Esophagus squamous epithelium (tissue), 5 donors: ENCODE measurements at regions not wholly inside any gene's neighbourhood (a gene's known extent, or its start where the extent isn't known, plus 50 kb on each side); places are given as distances from the start of the nearest gene placed in this dataset.
"Not testable (repeated sequence)": the region's sequence is repeated elsewhere in the genome, so short reads cannot be mapped to it uniquely, and the experiment has no call there.

Experiments
- DNase-seq: peaks from one replicate; lab custom pipeline; 2025; lab: John Stamatoyannopoulos, UW
- H3K27ac ChIP-seq, 4 donors: fragments of 200-600 bp; sonication (generic); one replicate each; pipeline ENCODE4 v1.5.1; 2016 to 2019; ENCODE audit warnings: mild to moderate bottlenecking in 1 of 4
- H3K27me3 ChIP-seq, 4 donors: fragments of 200-600 bp; sonication (generic); 1 replicate in 3 of 4; 2 replicates in 1 of 4; pipeline versions ENCODE4 v1.5.1 to v1.6.0; 2017 to 2021; ENCODE audit warnings: antibody characterized with exemption in 1 of 4
- H3K36me3 ChIP-seq, 3 donors: fragments of 200-600 bp; sonication (generic); one replicate each; pipeline ENCODE4 v1.5.1; 2016 to 2019
- H3K4me1 ChIP-seq, 3 donors: fragments of 200-600 bp; sonication (generic); one replicate each; pipeline ENCODE4 v1.5.1; 2017 to 2019
- H3K4me3 ChIP-seq, 4 donors: fragments of 200-600 bp; sonication (generic); 1 replicate in 3 of 4; 2 replicates in 1 of 4; pipeline ENCODE4 v1.5.1; 2016 to 2019; ENCODE audit warnings: mild to moderate bottlenecking in 2 of 4, moderate library complexity in 1 of 4
- H3K9me3 ChIP-seq, 3 donors: fragments of 200-600 bp; sonication (generic); one replicate each; pipeline ENCODE4 v1.5.1; 2016 to 2019
- CTCF ChIP-seq, 6 experiments: fragments of 450-650 bp in 4 of 6; fragments of 200-600 bp in 2 of 6; sonication (generic) in 2 of 6; IDR thresholded peaks; one replicate each; pipeline ENCODE4 v1.5.1; 2016 to 2019; ENCODE audit warnings: antibody characterized with exemption in 6 of 6, mild to moderate bottlenecking in 4 of 6, moderate library complexity in 4 of 6
- POLR2A ChIP-seq, 4 donors: fragments of 450-650 bp; IDR thresholded peaks; one replicate each; pipeline ENCODE4 v1.6.1; 2017; ENCODE audit warnings: antibody characterized with exemption in 4 of 4, mild to moderate bottlenecking in 4 of 4, moderate library complexity in 3 of 4
- WGBS, 2 donors: methylation state at CpG; one replicate each; pipeline ENCODE4 v1.1.5; 2018; 5-methylcytosine and 5-hydroxymethylcytosine counted together
- intact Hi-C: fragments of 100-400 bp; cut with DNase I; formaldehyde crosslinking; loops from one replicate; pipeline ENCODE4 v1.15.0; 2022
- donor health status: DM: yes; HTN: yes; CAD: no.

GRCh38 chr13:68905186-68905585 lies 1202.4 kb upstream of the ATXN8OS start:
- TF ChIP-seq POLR2A (IDR thresholded peaks at IDR 0.05) (no peak), CTCF (IDR thresholded peaks at IDR 0.05) (no peak)
- Histone ChIP-seq H3K4me1 (no peaks in the 10 kb centered on the region), H3K9me3 (peaks cover 0 to 13% (median 7%) of the 10 kb centered on the region in 3 donors), H3K27me3 (no peaks in the 10 kb centered on the region), H3K27ac (no peak overlapping the region), H3K4me3 (no peak overlapping the region), H3K36me3 (no peaks in the 10 kb centered on the region)
- 80% methylated on average over 1 of the region's 1 CpG; no CpG with 5 or more reads in 1 of the 2 donors for WGBS, 2 donors
- no peak for DNase-seq
- intact Hi-C loops, result no loop called here

GRCh38 chr13:68897331-68897928 lies 1210.2 kb upstream of the ATXN8OS start:
- Histone ChIP-seq H3K4me1 (no peaks in the 10 kb centered on the region), H3K27me3 (no peaks in the 10 kb centered on the region), H3K4me3 (no peak overlapping the region), H3K27ac (no peak overlapping the region), H3K9me3 (no peaks in the 10 kb centered on the region), H3K36me3 (no peaks in the 10 kb centered on the region)
- intact Hi-C loops, result no loop called here
- DNase-seq, result no peak
- no peak for TF ChIP-seq POLR2A (IDR thresholded peaks at IDR 0.05)
- TF ChIP-seq CTCF (IDR thresholded peaks at IDR 0.05), result no peak

GRCh38 chr13:68895696-68896095 lies 1211.9 kb upstream of the ATXN8OS start:
- Histone ChIP-seq H3K27me3 (no peaks in the 10 kb centered on the region), H3K36me3 (no peaks in the 10 kb centered on the region), H3K4me1 (no peaks in the 10 kb centered on the region), H3K4me3 (no peak overlapping the region), H3K9me3 (no peaks in the 10 kb centered on the region), H3K27ac (no peak overlapping the region)
- intact Hi-C loops, result no loop called here
- WGBS, 2 donors, result 87 to 90% methylated on average over 1 of the region's 1 CpG
- TF ChIP-seq POLR2A (IDR thresholded peaks at IDR 0.05) (no peak), CTCF (IDR thresholded peaks at IDR 0.05) (no peak)
- no peak for DNase-seq

- WGBS, 2 donors, result 45 to 60% methylated on average over 2 of the region's 2 CpGs
- H3K9me3 ChIP-seq, DNase-seq, intact Hi-C loops, H3K4me3 ChIP-seq, H3K27ac ChIP-seq, H3K4me1 ChIP-seq, H3K36me3 ChIP-seq, H3K27me3 ChIP-seq: not testable (repeated sequence)
Observed at GRCh38 chr13:68893721-68894120, 1213.9 kb upstream of the ATXN8OS start.

GRCh38 chr13:68892596-68892995 lies 1215.0 kb upstream of the ATXN8OS start:
- H3K9me3 ChIP-seq, DNase-seq, H3K27me3 ChIP-seq, H3K27ac ChIP-seq, H3K4me3 ChIP-seq, H3K4me1 ChIP-seq, intact Hi-C loops, H3K36me3 ChIP-seq: not testable (repeated sequence)
- WGBS, 2 donors, result 56 to 61% methylated on average over 3 of the region's 3 CpGs

- not testable (repeated sequence) for H3K36me3 ChIP-seq
Observed at GRCh38 chr13:68890101-68890500, 1217.5 kb upstream of the ATXN8OS start.

GRCh38 chr13:68888832-68889231 lies 1218.8 kb upstream of the ATXN8OS start:
- intact Hi-C loops, result no loop called here
- no peak overlapping the region for H3K27ac ChIP-seq
- no peaks in the 10 kb centered on the region for H3K9me3 ChIP-seq
- no peaks in the 10 kb centered on the region for H3K36me3 ChIP-seq
- no peak for DNase-seq
- 71% methylated on average over 4 of the region's 4 CpGs for WGBS, 2 donors
- H3K4me1 ChIP-seq, result no peaks in the 10 kb centered on the region
- TF ChIP-seq POLR2A (IDR thresholded peaks at IDR 0.05) (no peak), CTCF (IDR thresholded peaks at IDR 0.05) (no peak)
- H3K4me3 ChIP-seq, result no peak overlapping the region
- no peaks in the 10 kb centered on the region for H3K27me3 ChIP-seq

More at GRCh38 chr13:68890101-68890500, 1217.5 kb upstream of the ATXN8OS start:
- H3K27me3 ChIP-seq, H3K9me3 ChIP-seq, H3K4me1 ChIP-seq, H3K27ac ChIP-seq, intact Hi-C loops, DNase-seq, H3K4me3 ChIP-seq: not testable (repeated sequence)
- 74 to 80% methylated on average over 5 to 7 of the region's 7 CpGs for WGBS, 2 donors
